Sigmoid colon (tissue), 6 donors: ENCODE measurements at regions not wholly inside any gene's neighbourhood (a gene's known extent, or its start where the extent isn't known, plus 50 kb on each side); places are given as distances from the start of the nearest gene placed in this dataset.
"Not testable (repeated sequence)": the region's sequence is repeated elsewhere in the genome, so short reads cannot be mapped to it uniquely, and the experiment has no call there.

Experiments
- DNase-seq: peaks from one replicate; pipeline ENCODE4 v3.0.0-alpha.2; 2019
- H3K27ac ChIP-seq, 4 donors: fragments of 200-600 bp; sonication (generic); one replicate each; pipeline ENCODE4 v1.5.1; 2016 to 2019; ENCODE audit warnings: mild to moderate bottlenecking in 1 of 4
- H3K27me3 ChIP-seq, 3 donors: fragments of 200-600 bp; sonication (generic); one replicate each; pipeline ENCODE4 v1.5.1; 2019; ENCODE audit warnings: mild to moderate bottlenecking in 1 of 3
- H3K36me3 ChIP-seq, 4 donors: fragments of 200-600 bp; sonication (generic); one replicate each; pipeline ENCODE4 v1.5.1; 2016 to 2019
- H3K4me1 ChIP-seq, 4 donors: fragments of 200-600 bp; sonication (generic); one replicate each; pipeline ENCODE4 v1.5.1; 2017 to 2019
- H3K4me3 ChIP-seq, 4 donors: fragments of 200-600 bp; sonication (generic); one replicate each; pipeline ENCODE4 v1.5.1; 2017 to 2019; ENCODE audit warnings: mild to moderate bottlenecking in 2 of 4, moderate library complexity in 1 of 4
- H3K9me3 ChIP-seq, 4 donors: fragments of 200-600 bp in 3 of 4; sonication (generic) in 3 of 4; one replicate each; pipeline versions ENCODE4 v1.5.1 to v1.6.1; 2013 to 2019
- EP300 ChIP-seq, 4 donors: sonication (generic); formaldehyde crosslinking; IDR thresholded peaks; one replicate each; pipeline ENCODE4 v1.6.1; 2017; ENCODE audit warnings: antibody characterized with exemption in 4 of 4
- POLR2A ChIP-seq, 2 donors: fragments of 450-650 bp; IDR thresholded peaks; one replicate each; pipeline ENCODE4 v1.6.1; 2016; ENCODE audit warnings: antibody characterized with exemption in 2 of 2, mild to moderate bottlenecking in 2 of 2, moderate library complexity in 2 of 2
- POLR2AphosphoS5 ChIP-seq, 4 donors: sonication (generic); formaldehyde crosslinking; IDR thresholded peaks; one replicate each; pipeline ENCODE4 v1.6.1; 2017; ENCODE audit warnings: antibody characterized with exemption in 4 of 4
- WGBS, 2 donors: extraction: QIAGEN DNeasy Blood & Tissue Kit; methylation state at CpG; one replicate each; pipeline ENCODE4 v1.1.7; 2013; 5-methylcytosine and 5-hydroxymethylcytosine counted together
- intact Hi-C: fragments of 100-400 bp; cut with DNase I; formaldehyde crosslinking; loops from one replicate; pipeline ENCODE4 v1.15.1; 2023
- TF ChIP-seq, protein P1 (sequence below), 4 experiments: fragments of 450-650 bp in 3 of 4; fragments of 200-600 bp in 1 of 4; IDR thresholded peaks; one replicate each; pipeline ENCODE4 v1.5.1; 2016 to 2019; ENCODE audit warnings: antibody characterized with exemption in 4 of 4, mild to moderate bottlenecking in 3 of 4, moderate library complexity in 2 of 4
- donor health status: healthy with polysubstance abuse.
- donor health status: healthy.

DNA sequence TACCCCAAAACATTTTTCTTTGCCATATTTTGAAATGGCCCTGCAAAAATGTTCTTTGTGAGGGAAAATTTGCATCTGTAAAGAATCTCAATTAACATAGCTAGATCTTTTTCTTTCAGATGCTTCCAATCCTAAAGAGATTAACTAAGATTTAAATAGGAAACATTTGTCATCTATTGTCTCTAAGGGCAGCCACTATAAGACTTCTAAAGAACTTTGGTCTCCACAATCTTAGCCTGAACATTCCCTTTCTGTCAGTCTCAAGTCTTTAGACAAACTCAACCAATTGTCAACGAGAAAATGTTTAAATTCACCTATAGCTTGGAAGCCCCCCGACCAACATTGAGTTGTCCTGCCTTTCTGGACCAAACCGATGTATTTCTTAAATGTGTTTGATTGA, 71.1 kb upstream of the RASSF8 start:
- WGBS, 2 donors = 57 to 69% methylated on average over 3 of the region's 3 CpGs
- Histone ChIP-seq H3K9me3 (no peaks in the 10 kb centered on the region), H3K27ac (no peak overlapping the region), H3K4me3 (no peak overlapping the region), H3K36me3 (no peaks in the 10 kb centered on the region), H3K4me1 (no peaks in the 10 kb centered on the region), H3K27me3 (no peaks in the 10 kb centered on the region)
- intact Hi-C loops = no loop called here
- DNase-seq = no peak
- no peak for TF ChIP-seq EP300 (IDR thresholded peaks at IDR 0.05)
- no peak for TF ChIP-seq POLR2AphosphoS5 (IDR thresholded peaks at IDR 0.05)
- no peak for TF ChIP-seq POLR2A (IDR thresholded peaks at IDR 0.05)
- TF ChIP-seq, protein P1, sequence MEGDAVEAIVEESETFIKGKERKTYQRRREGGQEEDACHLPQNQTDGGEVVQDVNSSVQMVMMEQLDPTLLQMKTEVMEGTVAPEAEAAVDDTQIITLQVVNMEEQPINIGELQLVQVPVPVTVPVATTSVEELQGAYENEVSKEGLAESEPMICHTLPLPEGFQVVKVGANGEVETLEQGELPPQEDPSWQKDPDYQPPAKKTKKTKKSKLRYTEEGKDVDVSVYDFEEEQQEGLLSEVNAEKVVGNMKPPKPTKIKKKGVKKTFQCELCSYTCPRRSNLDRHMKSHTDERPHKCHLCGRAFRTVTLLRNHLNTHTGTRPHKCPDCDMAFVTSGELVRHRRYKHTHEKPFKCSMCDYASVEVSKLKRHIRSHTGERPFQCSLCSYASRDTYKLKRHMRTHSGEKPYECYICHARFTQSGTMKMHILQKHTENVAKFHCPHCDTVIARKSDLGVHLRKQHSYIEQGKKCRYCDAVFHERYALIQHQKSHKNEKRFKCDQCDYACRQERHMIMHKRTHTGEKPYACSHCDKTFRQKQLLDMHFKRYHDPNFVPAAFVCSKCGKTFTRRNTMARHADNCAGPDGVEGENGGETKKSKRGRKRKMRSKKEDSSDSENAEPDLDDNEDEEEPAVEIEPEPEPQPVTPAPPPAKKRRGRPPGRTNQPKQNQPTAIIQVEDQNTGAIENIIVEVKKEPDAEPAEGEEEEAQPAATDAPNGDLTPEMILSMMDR (IDR thresholded peaks at IDR 0.05) = no peak

DNA sequence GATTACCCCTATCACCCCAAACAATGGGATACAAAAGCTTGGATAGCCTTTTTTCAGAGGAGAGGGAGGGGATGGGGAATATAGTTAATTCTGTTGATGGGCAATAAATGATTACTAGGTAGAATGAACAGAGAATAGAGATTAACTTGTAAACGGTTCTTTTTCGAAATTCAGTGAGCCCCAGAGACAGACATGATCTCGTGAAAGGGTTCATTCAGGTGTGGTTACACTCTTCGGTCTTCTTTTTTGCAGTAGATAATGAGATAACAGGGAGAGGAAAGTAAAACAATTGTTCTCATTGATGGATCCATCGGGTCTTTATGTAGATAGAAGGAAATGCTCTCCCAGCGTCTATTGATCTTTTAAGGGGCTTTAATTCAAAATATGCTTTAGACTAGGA, 69.3 kb upstream of the RASSF8 start:
- WGBS, 2 donors = 42 to 60% methylated on average over 6 of the region's 6 CpGs
- TF ChIP-seq, protein P1 (IDR thresholded peaks at IDR 0.05) = no peak
- no peak for TF ChIP-seq EP300 (IDR thresholded peaks at IDR 0.05)
- TF ChIP-seq POLR2A (IDR thresholded peaks at IDR 0.05) = no peak
- TF ChIP-seq POLR2AphosphoS5 (IDR thresholded peaks at IDR 0.05) = no peak
- Histone ChIP-seq H3K4me1 (no peaks in the 10 kb centered on the region), H3K27ac (no peak overlapping the region), H3K36me3 (no peaks in the 10 kb centered on the region), H3K9me3 (peaks cover 0 to 2% (median 0%) of the 10 kb centered on the region in 4 donors), H3K27me3 (no peaks in the 10 kb centered on the region), H3K4me3 (no peak overlapping the region)
- DNase-seq = no peak
- intact Hi-C loops = no loop called here

DNA sequence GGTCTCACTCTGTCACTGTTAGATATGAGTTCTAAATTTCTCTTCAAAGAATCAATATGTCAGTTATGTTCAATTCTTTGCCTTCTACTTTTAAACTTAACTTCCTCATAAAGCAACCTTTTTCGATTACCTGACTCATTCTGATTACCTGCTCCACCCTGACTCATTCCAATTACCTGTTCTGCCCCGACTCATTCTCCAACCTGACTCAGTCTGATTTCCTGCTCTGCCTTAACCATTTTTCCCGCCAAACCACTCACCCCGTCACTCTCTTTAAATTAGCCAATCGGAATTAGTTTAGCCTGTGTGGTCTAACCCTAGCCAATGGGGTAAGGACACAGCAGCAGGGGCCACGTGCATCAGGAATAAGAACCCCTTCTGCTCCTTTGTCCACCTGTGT, 67.4 kb upstream of the RASSF8 start:
- intact Hi-C loops = not testable (repeated sequence)
- 59 to 82% methylated on average over 6 of the region's 6 CpGs for WGBS, 2 donors

GRCh38 chr12:25894759-25895158, 63.7 kb upstream of the RASSF8 start:
- H3K9me3 ChIP-seq = peaks cover 0 to 2% (median 0%) of the 10 kb centered on the region in 4 donors
- H3K27ac ChIP-seq = no peak overlapping the region
- TF ChIP-seq POLR2AphosphoS5 (IDR thresholded peaks at IDR 0.05) (no peak), EP300 (IDR thresholded peaks at IDR 0.05) (no peak), POLR2A (IDR thresholded peaks at IDR 0.05) (no peak)
- TF ChIP-seq, protein P1 (IDR thresholded peaks at IDR 0.05) = no peak
- intact Hi-C loops = no loop called here
- H3K27me3 ChIP-seq = no peaks in the 10 kb centered on the region
- H3K4me1 ChIP-seq = no peaks in the 10 kb centered on the region
- H3K4me3 ChIP-seq = no peak overlapping the region
- 83 to 84% methylated on average over 3 of the region's 3 CpGs for WGBS, 2 donors
- no peaks in the 10 kb centered on the region for H3K36me3 ChIP-seq
- no peak for DNase-seq

More for the DNA sequence above, 67.4 kb upstream of the RASSF8 start:
- not testable (repeated sequence) for H3K4me3 ChIP-seq, H3K27me3 ChIP-seq, H3K27ac ChIP-seq, DNase-seq, H3K9me3 ChIP-seq, H3K4me1 ChIP-seq, H3K36me3 ChIP-seq

DNA sequence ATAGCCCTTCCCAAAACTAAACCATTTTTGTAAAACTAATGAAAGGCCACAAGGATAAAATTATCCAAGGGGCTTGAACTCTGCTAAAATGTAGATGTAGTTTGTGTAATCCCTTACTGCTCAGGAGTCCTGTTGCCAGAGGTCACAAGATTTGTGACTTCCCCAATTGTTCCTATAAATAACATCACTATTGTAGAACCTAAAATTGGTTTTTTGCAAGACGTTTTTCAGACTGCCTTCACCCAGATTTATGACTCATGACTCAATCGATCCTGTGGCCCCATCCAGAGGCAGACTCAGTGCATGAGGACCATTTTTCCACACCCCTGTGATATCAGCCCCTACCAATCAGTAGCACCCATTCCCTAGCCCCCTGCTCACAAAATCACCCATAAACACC, 61.5 kb upstream of the RASSF8 start:
- Histone ChIP-seq H3K27ac (no peak overlapping the region), H3K4me3 (no peak overlapping the region), H3K9me3 (peaks cover 0 to 2% (median 0%) of the 10 kb centered on the region in 4 donors), H3K36me3 (no peaks in the 10 kb centered on the region), H3K4me1 (no peaks in the 10 kb centered on the region), H3K27me3 (no peaks in the 10 kb centered on the region)
- TF ChIP-seq POLR2AphosphoS5 (IDR thresholded peaks at IDR 0.05) (no peak), EP300 (IDR thresholded peaks at IDR 0.05) (no peak), POLR2A (IDR thresholded peaks at IDR 0.05) (no peak)
- TF ChIP-seq, protein P1 (IDR thresholded peaks at IDR 0.05) = no peak
- intact Hi-C loops = no loop called here
- WGBS, 2 donors = 48 to 64% methylated on average over 2 of the region's 2 CpGs
- DNase-seq = no peak
